HG02870 (cell line): ENCODE measurements at regions not wholly inside any gene's neighbourhood (a gene's known extent, or its start where the extent isn't known, plus 50 kb on each side); places are given as distances from the start of the nearest gene placed in this dataset.
"Not testable (repeated sequence)": the region's sequence is repeated elsewhere in the genome, so short reads cannot be mapped to it uniquely, and the experiment has no call there.

Experiments used
- ATAC-seq: cut with Tn5 transposase; IDR thresholded peaks from one replicate; pipeline ENCODE4 v1.9.1; 2021; ENCODE audit warnings: mild to moderate bottlenecking, moderate library complexity; ENCODE audit not compliant: unreplicated experiment

GRCh38 chr5:117405197-117405596 lies 830.6 kb upstream of the SEMA6A start:
- ATAC-seq: no peak

- ATAC-seq: no peak
Measured at GRCh38 chr5:117394506-117395157, 820.0 kb upstream of the SEMA6A start.

GRCh38 chr5:117393125-117393524 lies 818.5 kb upstream of the SEMA6A start:
- ATAC-seq: no peak

GRCh38 chr5:117380316-117380715 lies 805.7 kb upstream of the SEMA6A start:
- no peak for ATAC-seq

- no peak for ATAC-seq
Measured at GRCh38 chr5:117379521-117379920, 804.9 kb upstream of the SEMA6A start.

- no peak for ATAC-seq
Measured at GRCh38 chr5:117376748-117377147, 802.1 kb upstream of the SEMA6A start.

GRCh38 chr5:117359895-117360294 lies 785.3 kb upstream of the SEMA6A start:
- ATAC-seq: no peak

GRCh38 chr5:117357886-117358285 lies 783.3 kb upstream of the SEMA6A start:
- no peak for ATAC-seq

GRCh38 chr5:117347280-117347679 lies 772.7 kb upstream of the SEMA6A start:
- no peak for ATAC-seq

- ATAC-seq: not testable (repeated sequence)
Measured at GRCh38 chr5:117343726-117344125, 769.1 kb upstream of the SEMA6A start.

- no peak for ATAC-seq
Measured at GRCh38 chr5:117337064-117337749, 762.6 kb upstream of the SEMA6A start.

GRCh38 chr5:117336208-117336607 lies 761.6 kb upstream of the SEMA6A start:
- no peak for ATAC-seq

- ATAC-seq: no peak
Measured at GRCh38 chr5:117333011-117333410, 758.4 kb upstream of the SEMA6A start.

- ATAC-seq: no peak
Measured at GRCh38 chr5:117332341-117332740, 757.7 kb upstream of the SEMA6A start.

- ATAC-seq: no peak
Measured at GRCh38 chr5:117327511-117327910, 752.9 kb upstream of the SEMA6A start.

- no peak for ATAC-seq
Measured at GRCh38 chr5:117326997-117327396, 752.4 kb upstream of the SEMA6A start.

- ATAC-seq: no peak
Measured at GRCh38 chr5:117318528-117318927, 743.9 kb upstream of the SEMA6A start.

- no peak for ATAC-seq
Measured at GRCh38 chr5:117315170-117315569, 740.5 kb upstream of the SEMA6A start.

- not testable (repeated sequence) for ATAC-seq
Measured at GRCh38 chr5:117304512-117305107, 730.0 kb upstream of the SEMA6A start.

GRCh38 chr5:117302949-117303348 lies 728.3 kb upstream of the SEMA6A start:
- ATAC-seq: no peak

GRCh38 chr5:117302473-117302872 lies 727.9 kb upstream of the SEMA6A start:
- ATAC-seq: no peak

GRCh38 chr5:117299936-117300328 lies 725.3 kb upstream of the SEMA6A start:
- ATAC-seq: no peak
